Right atrium auricular region (tissue), 2 donors: ENCODE measurements at regions not wholly inside any gene's neighbourhood (a gene's known extent, or its start where the extent isn't known, plus 50 kb on each side); places are given as distances from the start of the nearest gene placed in this dataset.
"Not testable (repeated sequence)": the region's sequence is repeated elsewhere in the genome, so short reads cannot be mapped to it uniquely, and the experiment has no call there.

Source experiments
- DNase-seq: peaks from one replicate; pipeline ENCODE4 v3.0.0-alpha.2; 2019; ENCODE audit warnings: low spot score
- H3K27ac ChIP-seq, 2 donors: fragments of 200-600 bp; sonication (generic); 1 replicate in 1 of 2; 2 replicates in 1 of 2; pipeline ENCODE4 v1.5.1; 2016 to 2019
- H3K27me3 ChIP-seq, 2 donors: fragments of 200-600 bp; sonication (generic); one replicate each; pipeline versions ENCODE4 v1.5.1 to v1.6.0; 2017 to 2019
- H3K36me3 ChIP-seq: fragments of 200-600 bp; sonication (generic); one replicate; pipeline ENCODE4 v1.5.1; 2016
- H3K4me1 ChIP-seq, 2 donors: fragments of 200-600 bp; sonication (generic); one replicate each; pipeline versions ENCODE4 v1.5.1 to v1.6.0; 2017 to 2019
- H3K4me3 ChIP-seq, 2 donors: fragments of 200-600 bp; sonication (generic); 1 replicate in 1 of 2; 2 replicates in 1 of 2; pipeline ENCODE4 v1.5.1; 2017 to 2019; ENCODE audit warnings: mild to moderate bottlenecking in 1 of 2, moderate library complexity in 1 of 2
- H3K9me3 ChIP-seq, 2 donors: fragments of 200-600 bp; sonication (generic); one replicate each; pipeline ENCODE4 v1.5.1; 2019
- CTCF ChIP-seq, 2 donors: fragments of 200-600 bp; sonication (generic); IDR thresholded peaks; one replicate each; pipeline ENCODE4 v1.5.1; 2019; ENCODE audit warnings: antibody characterized with exemption in 2 of 2

- Histone ChIP-seq H3K4me3 (no peak overlapping the region), H3K9me3 (peaks cover 0 to 10% of the 10 kb centered on the region in 2 donors), H3K36me3 (no peaks in the 10 kb centered on the region), H3K4me1 (no peaks in the 10 kb centered on the region), H3K27ac (no peak overlapping the region), H3K27me3 (no peaks in the 10 kb centered on the region)
- DNase-seq: no peak
- TF ChIP-seq CTCF (IDR thresholded peaks at IDR 0.05): no peak
These were observed 860.5 kb downstream of the DIPK2A start for GRCh38 chr3:144831955-144832716.

GRCh38 chr3:144839991-144840390, 868.4 kb downstream of the DIPK2A start:
- H3K36me3 ChIP-seq: no peaks in the 10 kb centered on the region
- DNase-seq: no peak
- H3K4me1 ChIP-seq: no peaks in the 10 kb centered on the region
- peaks cover 0 to 25% of the 10 kb centered on the region in 2 donors for H3K9me3 ChIP-seq
- TF ChIP-seq CTCF (IDR thresholded peaks at IDR 0.05): no peak
- H3K4me3 ChIP-seq: no peak overlapping the region
- H3K27me3 ChIP-seq: no peaks in the 10 kb centered on the region
- H3K27ac ChIP-seq: no peak overlapping the region

GRCh38 chr3:144840866-144841265, 869.2 kb downstream of the DIPK2A start:
- Histone ChIP-seq H3K4me3 (no peak overlapping the region), H3K27ac (no peak overlapping the region), H3K4me1 (no peaks in the 10 kb centered on the region), H3K9me3 (peaks cover 0 to 18% of the 10 kb centered on the region in 2 donors), H3K36me3 (no peaks in the 10 kb centered on the region), H3K27me3 (no peaks in the 10 kb centered on the region)
- TF ChIP-seq CTCF (IDR thresholded peaks at IDR 0.05): no peak
- no peak for DNase-seq

- Histone ChIP-seq H3K36me3 (no peaks in the 10 kb centered on the region), H3K4me3 (no peak overlapping the region), H3K27me3 (no peaks in the 10 kb centered on the region), H3K4me1 (no peaks in the 10 kb centered on the region), H3K27ac (no peak overlapping the region), H3K9me3 (peaks cover 0 to 13% of the 10 kb centered on the region in 2 donors)
- TF ChIP-seq CTCF (IDR thresholded peaks at IDR 0.05): no peak
- no peak for DNase-seq
These were observed 871.5 kb downstream of the DIPK2A start for GRCh38 chr3:144843099-144843498.

GRCh38 chr3:144852999-144853398, 881.4 kb downstream of the DIPK2A start:
- H3K36me3 ChIP-seq: no peaks in the 10 kb centered on the region
- H3K27ac ChIP-seq: no peak overlapping the region
- H3K27me3 ChIP-seq: no peaks in the 10 kb centered on the region
- no peaks in the 10 kb centered on the region for H3K4me1 ChIP-seq
- TF ChIP-seq CTCF (IDR thresholded peaks at IDR 0.05): no peak
- no peak for DNase-seq
- no peaks in the 10 kb centered on the region for H3K9me3 ChIP-seq
- no peak overlapping the region for H3K4me3 ChIP-seq

- not testable (repeated sequence) for H3K9me3 ChIP-seq, H3K27me3 ChIP-seq, H3K27ac ChIP-seq, H3K36me3 ChIP-seq, H3K4me1 ChIP-seq, DNase-seq, H3K4me3 ChIP-seq
These were observed 882.4 kb downstream of the DIPK2A start for GRCh38 chr3:144854020-144854419.
